ENCODE measurements at regions not wholly inside any gene's neighbourhood (a gene's known extent, or its start where the extent isn't known, plus 50 kb on each side); places are given as distances from the start of the nearest gene placed in this dataset.

GRCh38 chr1:58317086-58317485, 229.4 kb downstream of the OMA1 start:
- Histone ChIP-seq H3K36me3 (no peaks in the 10 kb centered on the region), H3K9me3 (peaks cover 0 to 7% (median 5%) of the 10 kb centered on the region in 3 donors), H3K27me3 (no peaks in the 10 kb centered on the region), H3K4me1 (no peaks in the 10 kb centered on the region), H3K4me3 (no peak overlapping the region), H3K27ac (no peak overlapping the region)
- intact Hi-C loops (cut with DNase I) = no loop called here
- no peak for DNase-seq
- no peak for TF ChIP-seq CTCF (IDR thresholded peaks at IDR 0.05)
- TF ChIP-seq POLR2A (IDR thresholded peaks at IDR 0.05) = no peak
- 88 to 90% methylated on average over 2 of the region's 2 CpGs for WGBS, 2 donors

- intact Hi-C loops (cut with DNase I) = no loop called here
- Histone ChIP-seq H3K27me3 (no peaks in the 10 kb centered on the region), H3K9me3 (peaks cover 0 to under 1% (median 0%) of the 10 kb centered on the region in 3 donors), H3K4me3 (no peak overlapping the region), H3K4me1 (no peaks in the 10 kb centered on the region), H3K27ac (no peak overlapping the region), H3K36me3 (no peaks in the 10 kb centered on the region)
- no peak for DNase-seq
- TF ChIP-seq CTCF (IDR thresholded peaks at IDR 0.05) (no peak), POLR2A (IDR thresholded peaks at IDR 0.05) (no peak)
These were observed 230.4 kb downstream of the OMA1 start for GRCh38 chr1:58316141-58316540.

- H3K9me3 ChIP-seq = no peaks in the 10 kb centered on the region
- intact Hi-C loops (cut with DNase I) = no loop called here
- no peak overlapping the region for H3K4me3 ChIP-seq
- no peak for DNase-seq
- H3K27me3 ChIP-seq = no peaks in the 10 kb centered on the region
- no peak overlapping the region for H3K27ac ChIP-seq
- H3K4me1 ChIP-seq = no peaks in the 10 kb centered on the region
- TF ChIP-seq POLR2A (IDR thresholded peaks at IDR 0.05) = no peak
- no peak for TF ChIP-seq CTCF (IDR thresholded peaks at IDR 0.05)
- H3K36me3 ChIP-seq = no peaks in the 10 kb centered on the region
These were observed 233.5 kb downstream of the OMA1 start for GRCh38 chr1:58312971-58313563.

GRCh38 chr1:58312461-58312860, 234.1 kb downstream of the OMA1 start:
- Histone ChIP-seq H3K9me3 (no peaks in the 10 kb centered on the region), H3K36me3 (no peaks in the 10 kb centered on the region), H3K4me3 (no peak overlapping the region), H3K27me3 (no peaks in the 10 kb centered on the region), H3K27ac (no peak overlapping the region), H3K4me1 (no peaks in the 10 kb centered on the region)
- intact Hi-C loops (cut with DNase I) = no loop called here
- TF ChIP-seq CTCF (IDR thresholded peaks at IDR 0.05) (no peak), POLR2A (IDR thresholded peaks at IDR 0.05) (no peak)
- 77 to 88% methylated on average over 4 of the region's 4 CpGs for WGBS, 2 donors
- no peak for DNase-seq

- intact Hi-C loops (cut with DNase I) = no loop called here
These were observed 235.6 kb downstream of the OMA1 start for GRCh38 chr1:58310881-58311280.

More at GRCh38 chr1:58310881-58311280, 235.6 kb downstream of the OMA1 start:
- H3K36me3 ChIP-seq = no peaks in the 10 kb centered on the region
- TF ChIP-seq CTCF (IDR thresholded peaks at IDR 0.05) (no peak), POLR2A (IDR thresholded peaks at IDR 0.05) (no peak)
- no peaks in the 10 kb centered on the region for H3K9me3 ChIP-seq
- no peaks in the 10 kb centered on the region for H3K27me3 ChIP-seq
- DNase-seq = no peak
- no peak overlapping the region for H3K27ac ChIP-seq
- WGBS, 2 donors = 69 to 73% methylated on average over 1 of the region's 1 CpG
- no peak overlapping the region for H3K4me3 ChIP-seq
- no peaks in the 10 kb centered on the region for H3K4me1 ChIP-seq
